HS-5 (cell line): ENCODE measurements at regions not wholly inside any gene's neighbourhood (a gene's known extent, or its start where the extent isn't known, plus 50 kb on each side); places are given as distances from the start of the nearest gene placed in this dataset.

ENCODE experiments used
- DNase-seq: peaks from one replicate; pipeline ENCODE4 v3.0.0-alpha.2; 2012; ENCODE audit warnings: low read depth

GRCh38 chr9:118059484-118060278, 355.5 kb downstream of the TLR4 start:
- DNase-seq, result no peak

- DNase-seq, result no peak
Observed at GRCh38 chr9:118083161-118083560, 379.0 kb downstream of the TLR4 start.

DNA sequence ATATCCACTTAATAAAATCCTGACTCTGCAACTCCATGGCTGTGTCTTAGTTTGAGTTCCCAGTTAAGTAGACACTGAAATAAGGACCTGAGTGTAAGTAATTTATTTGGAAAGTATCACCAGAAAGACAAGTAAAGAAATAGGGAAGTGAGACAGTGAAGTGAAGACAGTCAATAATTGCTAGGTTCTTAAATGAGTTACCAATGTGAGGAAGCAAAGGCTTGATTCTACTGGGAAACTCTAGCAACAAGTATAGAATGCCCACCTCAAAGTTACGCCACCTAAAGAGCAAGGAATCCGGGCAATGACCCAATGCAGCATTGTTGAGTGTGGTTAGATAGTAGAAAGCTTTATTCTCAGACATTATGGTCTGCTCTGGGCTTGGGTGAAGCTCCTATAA, 383.9 kb downstream of the TLR4 start:
- DNase-seq, result no peak

DNA sequence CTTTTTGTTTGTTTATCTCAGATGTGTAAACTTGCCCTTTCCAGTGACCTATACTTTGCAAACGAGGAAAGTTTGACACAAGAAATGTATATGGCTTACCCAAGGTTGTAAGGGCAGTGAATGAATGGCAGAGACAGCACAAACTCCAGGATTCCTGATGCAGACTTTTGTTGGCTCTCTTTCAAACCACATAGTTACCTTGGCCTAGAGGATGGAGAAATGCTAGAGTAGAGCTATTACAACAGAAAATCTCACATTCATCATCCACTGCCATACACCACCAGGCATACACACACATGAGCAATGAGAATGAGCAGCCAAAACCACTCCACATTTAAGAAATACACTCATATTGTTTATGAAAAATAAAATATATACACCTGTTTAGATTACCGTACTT, 387.0 kb downstream of the TLR4 start:
- DNase-seq, result no peak

- DNase-seq, result no peak
Observed at GRCh38 chr9:118091711-118092500, 387.7 kb downstream of the TLR4 start.

- no peak for DNase-seq
Observed at GRCh38 chr9:118094387-118094786, 390.2 kb downstream of the TLR4 start.

DNA sequence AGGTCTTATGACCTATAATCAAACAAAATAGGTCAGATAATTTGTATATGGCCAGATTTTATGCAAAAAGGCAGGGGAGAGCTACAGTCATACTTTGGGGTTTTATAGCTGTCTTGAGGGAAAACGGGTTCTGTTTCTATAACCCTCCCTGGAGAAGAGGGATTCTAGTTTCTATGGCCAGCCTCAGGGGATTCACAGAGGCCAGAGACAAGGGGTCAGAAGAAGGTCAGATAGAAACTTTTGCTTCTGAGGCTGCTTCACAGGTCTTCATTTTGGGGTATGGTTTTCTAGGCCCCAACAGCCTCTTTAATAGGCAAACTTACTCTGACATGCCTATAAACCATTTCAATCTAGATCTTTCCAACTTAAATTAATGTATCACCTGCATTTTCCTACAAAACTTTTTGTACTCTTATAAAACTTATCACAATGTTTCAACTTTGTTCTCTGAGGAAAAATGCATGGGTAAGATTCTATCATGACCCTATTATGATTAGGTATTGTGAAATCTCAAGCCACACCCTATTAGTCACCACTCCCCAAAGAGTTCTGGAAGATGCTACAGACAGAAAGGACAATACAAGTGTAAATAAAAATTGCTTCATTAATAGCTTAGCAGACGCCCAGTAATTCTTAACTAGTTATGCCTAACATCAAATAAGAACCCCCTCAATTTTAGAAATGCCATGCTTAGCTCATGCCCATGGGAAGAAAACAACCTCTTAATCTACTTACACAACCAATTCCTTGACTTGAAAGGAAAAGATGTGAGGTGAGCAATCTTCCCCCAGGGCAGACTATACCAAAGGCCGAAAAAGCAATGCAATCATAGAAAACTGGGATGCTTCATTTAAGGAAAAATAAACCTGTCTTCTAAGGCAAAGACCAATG, 396.6 kb downstream of the TLR4 start:
- DNase-seq, result no peak

DNA sequence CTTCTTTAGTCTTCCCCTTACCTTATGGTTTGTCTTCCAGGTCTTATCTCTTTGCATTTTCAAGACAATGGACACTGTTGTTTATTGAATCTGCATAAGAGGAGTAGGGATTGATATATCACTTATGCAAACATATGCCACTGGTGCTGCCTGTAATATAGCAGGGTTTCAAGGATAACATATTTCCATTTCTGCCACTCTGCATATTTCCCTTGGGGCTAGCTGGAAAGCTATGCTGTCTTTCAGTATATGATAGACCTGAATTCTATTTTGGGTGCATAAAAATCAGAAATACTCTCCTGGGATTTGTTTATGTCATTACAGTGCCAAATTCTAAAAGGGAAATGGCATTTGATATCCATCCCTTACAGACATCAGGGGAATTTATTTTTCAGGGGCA, 400.2 kb downstream of the TLR4 start:
- DNase-seq, result no peak

- DNase-seq, result no peak
Observed at GRCh38 chr9:118108971-118109370, 404.8 kb downstream of the TLR4 start.

GRCh38 chr9:118109542-118109941, 405.3 kb downstream of the TLR4 start:
- DNase-seq, result no peak

DNA sequence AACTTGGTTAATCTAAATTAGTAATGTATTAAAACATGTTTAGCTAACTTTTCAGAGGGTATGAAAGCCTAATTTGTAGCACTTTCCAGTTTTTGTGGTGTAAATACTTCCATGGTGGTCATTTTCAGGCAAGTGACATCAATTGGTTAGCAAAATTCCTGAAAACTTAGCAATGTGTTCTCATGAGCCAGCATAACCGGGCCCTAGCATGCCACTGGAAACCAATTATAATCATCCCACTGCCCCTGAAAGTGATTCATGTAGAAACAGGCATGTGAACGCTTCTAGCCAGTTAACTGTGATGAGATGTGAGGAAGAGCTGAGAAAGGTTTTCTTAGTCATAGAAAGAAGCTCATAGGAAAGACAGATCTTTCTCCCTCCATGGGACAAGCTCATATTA, 417.2 kb downstream of the TLR4 start:
- no peak for DNase-seq

- DNase-seq, result no peak
Observed at GRCh38 chr9:118128313-118128712, 424.1 kb downstream of the TLR4 start.

DNA sequence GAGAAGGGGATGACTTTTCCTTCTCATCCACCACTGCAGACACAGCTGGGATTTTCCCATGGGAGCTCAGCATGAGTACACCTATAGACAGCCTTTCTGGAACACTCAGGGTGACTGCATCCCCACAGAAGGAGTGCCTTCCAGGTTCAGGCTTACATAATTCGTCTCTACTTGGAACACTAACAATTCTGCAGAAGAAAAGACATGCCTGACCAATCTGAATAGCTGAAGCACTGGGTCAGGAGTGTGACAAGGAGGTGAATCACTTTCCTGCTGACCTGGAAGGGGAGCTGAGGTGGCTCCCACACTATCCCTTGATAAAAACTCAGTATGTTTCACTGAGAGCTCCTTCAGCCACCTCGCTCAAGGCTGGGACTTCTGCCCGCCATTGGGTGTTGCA, 425.3 kb downstream of the TLR4 start:
- DNase-seq, result no peak

DNA sequence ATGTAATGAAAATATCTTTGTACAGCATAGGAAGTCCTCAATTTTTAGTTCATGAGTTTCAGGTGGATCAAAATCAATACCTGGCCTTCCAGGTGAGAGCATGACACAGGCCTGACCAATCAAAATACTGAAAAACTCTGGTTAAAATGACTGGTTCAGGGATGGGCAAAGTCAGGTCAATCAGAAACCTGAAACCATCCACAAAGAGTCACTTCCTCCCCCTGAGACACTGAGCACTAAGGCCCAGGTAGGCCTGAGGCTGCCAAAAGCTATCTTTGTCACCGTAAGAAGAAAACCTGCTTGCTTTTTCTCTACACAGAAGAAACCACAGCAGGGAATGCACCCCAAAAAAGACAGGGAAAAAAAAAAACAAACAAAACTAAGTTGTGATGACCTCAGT, 444.8 kb downstream of the TLR4 start:
- DNase-seq, result no peak

- no peak for DNase-seq
Observed at GRCh38 chr9:118156846-118157245, 452.6 kb downstream of the TLR4 start.

GRCh38 chr9:118162716-118163115, 458.5 kb downstream of the TLR4 start:
- no peak for DNase-seq

DNA sequence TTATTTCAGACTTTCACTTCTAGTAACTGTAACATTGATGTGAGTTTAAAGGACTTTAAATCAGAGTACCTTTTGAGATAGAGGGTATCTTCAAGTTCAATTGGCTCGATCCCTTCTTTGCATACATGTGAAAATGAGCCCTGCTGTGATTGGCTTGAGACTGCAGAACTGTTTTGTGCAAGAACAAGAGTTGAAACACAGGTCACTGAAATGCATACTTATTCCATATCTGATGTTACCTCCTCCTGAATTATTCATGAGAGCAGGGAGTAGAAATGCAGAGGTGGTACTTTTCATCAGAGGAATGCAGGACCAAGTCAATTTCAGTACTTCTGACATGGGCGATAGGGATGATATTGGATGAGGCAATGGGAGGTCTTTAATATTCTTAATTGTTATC, 459.5 kb downstream of the TLR4 start:
- DNase-seq, result no peak

DNA sequence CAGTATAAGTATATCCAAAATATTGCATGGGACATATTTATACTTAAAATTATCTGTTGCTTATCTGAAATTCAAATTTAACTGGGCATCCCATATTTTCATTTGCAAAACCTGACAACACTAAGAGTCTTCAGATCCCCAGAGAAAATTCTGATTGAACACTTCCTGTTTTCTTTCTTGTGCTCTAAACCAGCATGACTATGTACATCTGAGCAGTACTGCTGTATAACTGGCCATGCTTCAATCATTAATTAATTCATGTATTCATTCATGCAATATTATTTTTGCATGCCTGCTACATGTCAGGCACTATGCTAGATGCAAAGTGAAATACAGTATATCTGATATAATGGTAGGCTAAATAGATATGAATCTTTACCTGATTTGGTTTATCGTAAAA, 461.2 kb downstream of the TLR4 start:
- no peak for DNase-seq

- DNase-seq, result peak; percentile 23
Observed at GRCh38 chr9:118170032-118170955, 466.1 kb downstream of the TLR4 start.

GRCh38 chr9:118177241-118177640, 473.0 kb downstream of the TLR4 start:
- DNase-seq, result no peak

DNA sequence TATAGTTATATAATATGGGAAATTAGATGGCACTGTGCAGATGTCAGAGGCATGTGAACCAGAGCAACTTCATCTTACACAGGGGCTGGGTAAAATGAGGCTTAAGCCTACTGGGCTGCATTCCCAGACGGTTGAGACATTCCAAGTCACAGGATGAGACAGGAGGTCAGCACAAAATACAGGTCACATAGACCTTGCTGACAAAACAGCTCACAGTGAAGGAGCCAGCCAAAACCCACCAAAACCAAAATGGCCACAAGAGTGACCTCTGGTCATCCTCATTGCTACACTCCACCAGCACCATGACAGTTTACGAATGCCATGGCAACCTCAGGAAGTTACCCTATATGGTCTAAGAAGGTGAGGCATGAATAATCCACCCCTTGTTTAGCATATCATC, 479.4 kb downstream of the TLR4 start:
- no peak for DNase-seq
